ENCODE measurements at regions not wholly inside any gene's neighbourhood (a gene's known extent, or its start where the extent isn't known, plus 50 kb on each side); places are given as distances from the start of the nearest gene placed in this dataset.

GRCh38 chr10:4635388-4635787, 190.6 kb upstream of the AKR1E2 start:
- TF ChIP-seq CTCF (IDR thresholded peaks at IDR 0.05), result no peak
- Histone ChIP-seq H3K4me3 (no peak overlapping the region), H3K27ac (no peak overlapping the region)
- no peak for DNase-seq (ENCODE audit: low spot score)

GRCh38 chr10:4633776-4634175, 192.2 kb upstream of the AKR1E2 start:
- Histone ChIP-seq H3K27ac (no peak overlapping the region), H3K4me3 (no peak overlapping the region)
- DNase-seq (ENCODE audit: low spot score), result no peak
- TF ChIP-seq CTCF (IDR thresholded peaks at IDR 0.05), result no peak

- no peak for DNase-seq (ENCODE audit: low spot score)
- TF ChIP-seq CTCF (IDR thresholded peaks at IDR 0.05), result no peak
Observed at GRCh38 chr10:4633186-4633585, 192.8 kb upstream of the AKR1E2 start.

GRCh38 chr10:4632757-4633156, 193.2 kb upstream of the AKR1E2 start:
- Histone ChIP-seq H3K4me3 (no peak overlapping the region), H3K27ac (no peak overlapping the region)
- no peak for DNase-seq (ENCODE audit: low spot score)
- no peak for TF ChIP-seq CTCF (IDR thresholded peaks at IDR 0.05)

More at GRCh38 chr10:4633186-4633585, 192.8 kb upstream of the AKR1E2 start:
- no peak overlapping the region for H3K27ac ChIP-seq
- H3K4me3 ChIP-seq, result no peak overlapping the region

GRCh38 chr10:4626919-4627318, 199.1 kb upstream of the AKR1E2 start:
- Histone ChIP-seq H3K4me3 (no peak overlapping the region), H3K27ac (no peak overlapping the region)
- no peak for DNase-seq (ENCODE audit: low spot score)
- TF ChIP-seq CTCF (IDR thresholded peaks at IDR 0.05), result no peak

- no peak for DNase-seq (ENCODE audit: low spot score)
- TF ChIP-seq CTCF (IDR thresholded peaks at IDR 0.05), result no peak
Observed at GRCh38 chr10:4623757-4624420, 202.1 kb upstream of the AKR1E2 start.

GRCh38 chr10:4623200-4623599, 202.8 kb upstream of the AKR1E2 start:
- no peak overlapping the region for H3K4me3 ChIP-seq
- no peak overlapping the region for H3K27ac ChIP-seq
- TF ChIP-seq CTCF (IDR thresholded peaks at IDR 0.05), result no peak
- DNase-seq (ENCODE audit: low spot score), result no peak

More at GRCh38 chr10:4623757-4624420, 202.1 kb upstream of the AKR1E2 start:
- no peak overlapping the region for H3K27ac ChIP-seq
- H3K4me3 ChIP-seq, result no peak overlapping the region
